ENCODE measurements at regions not wholly inside any gene's neighbourhood (a gene's known extent, or its start where the extent isn't known, plus 50 kb on each side); places are given as distances from the start of the nearest gene placed in this dataset.

DNA sequence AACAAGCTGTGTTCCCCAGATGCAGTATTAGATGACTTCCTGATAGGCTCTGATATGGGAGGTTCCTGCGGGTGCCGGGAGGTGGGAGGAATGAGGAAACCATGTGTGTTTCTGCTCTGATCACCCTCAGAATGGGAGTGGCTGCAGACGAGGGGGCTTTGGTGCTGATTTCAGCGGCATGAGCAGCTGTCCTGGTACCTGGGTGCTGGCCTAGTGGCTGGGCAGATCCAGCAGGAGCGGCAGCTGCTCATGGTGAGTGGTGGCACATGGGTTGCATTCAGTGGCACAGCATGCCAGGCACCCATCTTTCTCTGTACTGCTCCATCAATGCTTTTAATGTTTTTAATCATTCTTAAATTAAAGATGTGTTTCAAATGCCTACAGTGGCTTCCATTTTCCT is 177.2 kb upstream of the NETO1 start:
- Histone ChIP-seq H3K36me3 (ENCODE audit: control insufficient read depth, insufficient read depth, low read length) (no peaks in the 10 kb centered on the region), H3K4me1 (ENCODE audit: control insufficient read depth, insufficient read depth, low read length) (no peaks in the 10 kb centered on the region), H3K4me3 (ENCODE audit: low read length) (no peak overlapping the region), H3K9me3 (ENCODE audit: control insufficient read depth, insufficient read depth, low read length) (no peaks in the 10 kb centered on the region), H3K27ac (ENCODE audit: low read length) (no peak overlapping the region), H3K27me3 (ENCODE audit: control insufficient read depth, insufficient read depth, low read length) (no peaks in the 10 kb centered on the region)
- ATAC-seq (no peak), DNase-seq (no peak)
- TF ChIP-seq, protein P1, sequence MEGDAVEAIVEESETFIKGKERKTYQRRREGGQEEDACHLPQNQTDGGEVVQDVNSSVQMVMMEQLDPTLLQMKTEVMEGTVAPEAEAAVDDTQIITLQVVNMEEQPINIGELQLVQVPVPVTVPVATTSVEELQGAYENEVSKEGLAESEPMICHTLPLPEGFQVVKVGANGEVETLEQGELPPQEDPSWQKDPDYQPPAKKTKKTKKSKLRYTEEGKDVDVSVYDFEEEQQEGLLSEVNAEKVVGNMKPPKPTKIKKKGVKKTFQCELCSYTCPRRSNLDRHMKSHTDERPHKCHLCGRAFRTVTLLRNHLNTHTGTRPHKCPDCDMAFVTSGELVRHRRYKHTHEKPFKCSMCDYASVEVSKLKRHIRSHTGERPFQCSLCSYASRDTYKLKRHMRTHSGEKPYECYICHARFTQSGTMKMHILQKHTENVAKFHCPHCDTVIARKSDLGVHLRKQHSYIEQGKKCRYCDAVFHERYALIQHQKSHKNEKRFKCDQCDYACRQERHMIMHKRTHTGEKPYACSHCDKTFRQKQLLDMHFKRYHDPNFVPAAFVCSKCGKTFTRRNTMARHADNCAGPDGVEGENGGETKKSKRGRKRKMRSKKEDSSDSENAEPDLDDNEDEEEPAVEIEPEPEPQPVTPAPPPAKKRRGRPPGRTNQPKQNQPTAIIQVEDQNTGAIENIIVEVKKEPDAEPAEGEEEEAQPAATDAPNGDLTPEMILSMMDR (IDR thresholded peaks at IDR 0.05), result no peak
- WGBS (ENCODE audit: insufficient coverage), result 91% methylated on average over 5 of the region's 5 CpGs
- Mint-ChIP-seq H3K4me3 (no peak overlapping the region), H3K27me3 (ENCODE audit: low read depth in 2 of 2) (no peaks in the 10 kb centered on the region), H3K27ac (no peak overlapping the region), H3K4me1 (no peaks in the 10 kb centered on the region), H3K9me3 (peaks cover 12 to 18% of the 10 kb centered on the region in 2 donors), H3K36me3 (peaks cover 8% of the 10 kb centered on the region)
- intact Hi-C loops (cut with micrococcal nuclease), result no loop called here

DNA sequence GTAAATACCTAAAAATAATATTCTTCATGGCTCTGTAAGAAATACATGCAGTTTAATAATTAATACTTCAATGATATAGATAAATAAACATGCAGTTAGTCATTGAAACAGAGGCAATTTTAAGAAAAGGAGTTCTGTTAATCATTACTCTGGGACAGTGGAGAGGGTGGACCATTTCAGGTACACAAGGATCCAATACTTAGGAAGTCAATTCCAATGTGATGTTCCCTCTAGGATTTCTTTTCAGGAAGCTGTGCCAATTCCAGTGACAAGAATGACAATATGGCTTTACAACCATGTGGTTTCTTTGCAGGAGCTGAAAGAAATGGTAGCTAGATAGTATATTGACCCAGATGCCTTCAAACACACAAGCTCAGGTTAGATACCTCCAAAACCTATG is 175.8 kb upstream of the NETO1 start:
- DNase-seq (no peak), ATAC-seq (no peak)
- H3K36me3 Mint-ChIP-seq, result peaks cover 9% of the 10 kb centered on the region
- Histone ChIP-seq H3K4me3 (ENCODE audit: low read length) (no peak overlapping the region), H3K27ac (ENCODE audit: low read length) (no peak overlapping the region), H3K27me3 (ENCODE audit: control insufficient read depth, insufficient read depth, low read length) (no peaks in the 10 kb centered on the region), H3K4me1 (ENCODE audit: control insufficient read depth, insufficient read depth, low read length) (no peaks in the 10 kb centered on the region), H3K36me3 (ENCODE audit: control insufficient read depth, insufficient read depth, low read length) (no peaks in the 10 kb centered on the region), H3K9me3 (ENCODE audit: control insufficient read depth, insufficient read depth, low read length) (no peaks in the 10 kb centered on the region)
- intact Hi-C loops (cut with micrococcal nuclease), result no loop called here
- no peaks in the 10 kb centered on the region for H3K4me1 Mint-ChIP-seq
- peaks cover 19 to 20% of the 10 kb centered on the region in 2 donors for H3K9me3 Mint-ChIP-seq
- H3K4me3 Mint-ChIP-seq, result no peak overlapping the region
- TF ChIP-seq, protein P1 (IDR thresholded peaks at IDR 0.05), result no peak
- no peak overlapping the region for H3K27ac Mint-ChIP-seq
- H3K27me3 Mint-ChIP-seq (ENCODE audit: low read depth in 2 of 2), result no peaks in the 10 kb centered on the region

GRCh38 chr18:73043211-73043610 is 175.4 kb upstream of the NETO1 start:
- DNase-seq (no peak), ATAC-seq (no peak)
- peaks cover 22% of the 10 kb centered on the region in 2 donors for H3K9me3 Mint-ChIP-seq
- no peaks in the 10 kb centered on the region for H3K36me3 ChIP-seq (ENCODE audit: control insufficient read depth, insufficient read depth, low read length)
- no peak overlapping the region for H3K27ac ChIP-seq (ENCODE audit: low read length)
- H3K4me3 ChIP-seq (ENCODE audit: low read length), result no peak overlapping the region
- WGBS (ENCODE audit: insufficient coverage), result 72% methylated on average over 4 of the region's 4 CpGs
- no peaks in the 10 kb centered on the region for H3K9me3 ChIP-seq (ENCODE audit: control insufficient read depth, insufficient read depth, low read length)
- TF ChIP-seq, protein P1 (IDR thresholded peaks at IDR 0.05), result no peak
- H3K36me3 Mint-ChIP-seq, result peaks cover 9% of the 10 kb centered on the region
- no peak overlapping the region for H3K4me3 Mint-ChIP-seq
- intact Hi-C loops (cut with micrococcal nuclease), result no loop called here
- no peaks in the 10 kb centered on the region for H3K4me1 ChIP-seq (ENCODE audit: control insufficient read depth, insufficient read depth, low read length)
- H3K4me1 Mint-ChIP-seq, result no peaks in the 10 kb centered on the region
- no peak overlapping the region for H3K27ac Mint-ChIP-seq
- H3K27me3 ChIP-seq (ENCODE audit: control insufficient read depth, insufficient read depth, low read length), result no peaks in the 10 kb centered on the region
- no peaks in the 10 kb centered on the region for H3K27me3 Mint-ChIP-seq (ENCODE audit: low read depth in 2 of 2)

GRCh38 chr18:73040247-73040646 is 172.5 kb upstream of the NETO1 start:
- DNase-seq, result no peak
- WGBS (ENCODE audit: insufficient coverage), result 90% methylated on average over 4 of the region's 4 CpGs
- Histone ChIP-seq H3K9me3 (ENCODE audit: control insufficient read depth, insufficient read depth, low read length) (no peaks in the 10 kb centered on the region), H3K27me3 (ENCODE audit: control insufficient read depth, insufficient read depth, low read length) (no peaks in the 10 kb centered on the region), H3K4me3 (ENCODE audit: low read length) (no peak overlapping the region), H3K27ac (ENCODE audit: low read length) (no peak overlapping the region), H3K36me3 (ENCODE audit: control insufficient read depth, insufficient read depth, low read length) (no peaks in the 10 kb centered on the region), H3K4me1 (ENCODE audit: control insufficient read depth, insufficient read depth, low read length) (no peaks in the 10 kb centered on the region)
- TF ChIP-seq, protein P1 (IDR thresholded peaks at IDR 0.05), result no peak
- Mint-ChIP-seq H3K27me3 (ENCODE audit: low read depth in 2 of 2) (no peaks in the 10 kb centered on the region), H3K9me3 (peaks cover 14 to 17% of the 10 kb centered on the region in 2 donors), H3K4me1 (no peaks in the 10 kb centered on the region), H3K27ac (no peak overlapping the region), H3K36me3 (peaks cover 9% of the 10 kb centered on the region), H3K4me3 (no peak overlapping the region)
- intact Hi-C loops (cut with micrococcal nuclease), result no loop called here
- ATAC-seq, result no peak
